ENCODE measurements at regions not wholly inside any gene's neighbourhood (a gene's known extent, or its start where the extent isn't known, plus 50 kb on each side); places are given as distances from the start of the nearest gene placed in this dataset.

GRCh38 chr12:42809226-42809625 lies 219.7 kb upstream of the PRICKLE1 start:
- H3K27me3 ChIP-seq: no peaks in the 10 kb centered on the region
- no peaks in the 10 kb centered on the region for H3K36me3 ChIP-seq
- peaks cover 23% of the 10 kb centered on the region for H3K4me1 ChIP-seq (ENCODE audit: low read depth)
- H3K27ac ChIP-seq: no peak overlapping the region
- no peaks in the 10 kb centered on the region for H3K9me3 ChIP-seq (ENCODE audit: low read depth)
- no peak overlapping the region for H3K4me3 ChIP-seq
- DNase-seq (ENCODE audit: low read depth in 1 of 2, low spot score in 1 of 2): peak in 1 of 2 donors; percentile 46
- TF ChIP-seq CTCF (IDR thresholded peaks at IDR 0.05; ENCODE audit: low read depth, low read length): no peak

GRCh38 chr12:42807766-42808165 lies 218.2 kb upstream of the PRICKLE1 start:
- H3K4me1 ChIP-seq (ENCODE audit: low read depth): peaks cover 23% of the 10 kb centered on the region
- no peak overlapping the region for H3K4me3 ChIP-seq
- H3K36me3 ChIP-seq: no peaks in the 10 kb centered on the region
- H3K27ac ChIP-seq: no peak overlapping the region
- H3K9me3 ChIP-seq (ENCODE audit: low read depth): no peaks in the 10 kb centered on the region
- DNase-seq (ENCODE audit: low read depth in 1 of 2, low spot score in 1 of 2): no peak
- no peaks in the 10 kb centered on the region for H3K27me3 ChIP-seq
- TF ChIP-seq CTCF (IDR thresholded peaks at IDR 0.05; ENCODE audit: low read depth, low read length): no peak

GRCh38 chr12:42807251-42807650 lies 217.7 kb upstream of the PRICKLE1 start:
- Histone ChIP-seq H3K27me3 (no peaks in the 10 kb centered on the region), H3K4me3 (no peak overlapping the region), H3K4me1 (ENCODE audit: low read depth) (peaks cover 19% of the 10 kb centered on the region), H3K27ac (no peak overlapping the region), H3K36me3 (no peaks in the 10 kb centered on the region), H3K9me3 (ENCODE audit: low read depth) (no peaks in the 10 kb centered on the region)
- no peak for TF ChIP-seq CTCF (IDR thresholded peaks at IDR 0.05; ENCODE audit: low read depth, low read length)
- DNase-seq (ENCODE audit: low read depth in 1 of 2, low spot score in 1 of 2): no peak

GRCh38 chr12:42804928-42805327 lies 215.4 kb upstream of the PRICKLE1 start:
- H3K27ac ChIP-seq: no peak overlapping the region
- H3K36me3 ChIP-seq: no peaks in the 10 kb centered on the region
- no peak for DNase-seq (ENCODE audit: low read depth in 1 of 2, low spot score in 1 of 2)
- H3K27me3 ChIP-seq: no peaks in the 10 kb centered on the region
- H3K4me1 ChIP-seq (ENCODE audit: low read depth): peaks cover 8% of the 10 kb centered on the region
- no peak for TF ChIP-seq CTCF (IDR thresholded peaks at IDR 0.05; ENCODE audit: low read depth, low read length)
- H3K4me3 ChIP-seq: no peak overlapping the region
- H3K9me3 ChIP-seq (ENCODE audit: low read depth): no peaks in the 10 kb centered on the region

GRCh38 chr12:42802785-42803189 lies 213.2 kb upstream of the PRICKLE1 start:
- Histone ChIP-seq H3K27ac (no peak overlapping the region), H3K9me3 (ENCODE audit: low read depth) (no peaks in the 10 kb centered on the region), H3K4me3 (no peak overlapping the region), H3K27me3 (no peaks in the 10 kb centered on the region), H3K4me1 (ENCODE audit: low read depth) (no peaks in the 10 kb centered on the region), H3K36me3 (no peaks in the 10 kb centered on the region)
- TF ChIP-seq CTCF (IDR thresholded peaks at IDR 0.05; ENCODE audit: low read depth, low read length): no peak
- peak in 1 of 2 donors; percentile 59 for DNase-seq (ENCODE audit: low read depth in 1 of 2, low spot score in 1 of 2)

- Histone ChIP-seq H3K4me1 (ENCODE audit: low read depth) (no peaks in the 10 kb centered on the region), H3K36me3 (no peaks in the 10 kb centered on the region), H3K4me3 (no peak overlapping the region), H3K9me3 (ENCODE audit: low read depth) (no peaks in the 10 kb centered on the region), H3K27me3 (no peaks in the 10 kb centered on the region), H3K27ac (no peak overlapping the region)
- DNase-seq (ENCODE audit: low read depth in 1 of 2, low spot score in 1 of 2): no peak
- no peak for TF ChIP-seq CTCF (IDR thresholded peaks at IDR 0.05; ENCODE audit: low read depth, low read length)
Measured at GRCh38 chr12:42801271-42801670, 211.7 kb upstream of the PRICKLE1 start.
